GM12874 (cell line): ENCODE measurements at regions not wholly inside any gene's neighbourhood (a gene's known extent, or its start where the extent isn't known, plus 50 kb on each side); places are given as distances from the start of the nearest gene placed in this dataset.

Experiments
- TF ChIP-seq, protein P1 (sequence below): IDR thresholded peaks from 2 replicates; pipeline ENCODE4 v1.5.1; 2011; ENCODE audit warnings: low read depth, mild to moderate bottlenecking, control low read depth, low read length, moderate library complexity; ENCODE audit not compliant: insufficient read depth

DNA sequence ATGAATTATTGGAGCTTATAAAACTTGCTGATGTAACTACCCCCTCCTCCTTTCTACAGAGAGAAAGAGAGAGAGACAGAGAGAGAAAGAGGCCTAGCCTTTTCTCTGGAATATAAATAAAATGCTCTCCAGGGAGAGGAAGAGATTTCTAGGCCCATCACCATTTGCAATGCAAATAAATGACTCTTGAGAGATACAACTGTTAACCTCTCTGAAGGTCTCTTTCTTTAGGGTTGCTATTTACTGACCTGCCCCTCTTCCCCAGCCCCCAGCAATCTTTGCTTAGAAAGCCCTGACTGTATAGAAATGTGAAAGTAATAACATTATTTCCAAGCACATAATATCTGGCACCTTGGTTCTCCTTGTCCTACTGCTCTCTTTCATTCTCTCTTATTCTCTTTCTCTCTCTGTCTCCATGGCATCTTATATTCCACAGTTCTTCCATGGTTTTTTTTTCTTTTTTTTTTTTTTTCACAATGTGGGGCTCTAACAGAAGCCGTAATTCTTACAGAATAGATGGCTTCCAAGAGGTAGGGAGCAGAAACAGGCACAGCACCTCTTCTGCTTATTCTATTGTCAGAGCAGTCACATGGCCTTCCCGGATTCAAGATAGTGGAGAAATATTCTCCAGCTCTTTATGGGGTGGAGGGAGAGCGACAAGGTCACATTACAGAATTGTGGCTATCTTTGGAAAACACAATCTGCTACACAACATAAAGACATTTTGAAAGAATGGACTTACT is 1087.9 kb upstream of the NUDT12 start:
- TF ChIP-seq, protein P1, sequence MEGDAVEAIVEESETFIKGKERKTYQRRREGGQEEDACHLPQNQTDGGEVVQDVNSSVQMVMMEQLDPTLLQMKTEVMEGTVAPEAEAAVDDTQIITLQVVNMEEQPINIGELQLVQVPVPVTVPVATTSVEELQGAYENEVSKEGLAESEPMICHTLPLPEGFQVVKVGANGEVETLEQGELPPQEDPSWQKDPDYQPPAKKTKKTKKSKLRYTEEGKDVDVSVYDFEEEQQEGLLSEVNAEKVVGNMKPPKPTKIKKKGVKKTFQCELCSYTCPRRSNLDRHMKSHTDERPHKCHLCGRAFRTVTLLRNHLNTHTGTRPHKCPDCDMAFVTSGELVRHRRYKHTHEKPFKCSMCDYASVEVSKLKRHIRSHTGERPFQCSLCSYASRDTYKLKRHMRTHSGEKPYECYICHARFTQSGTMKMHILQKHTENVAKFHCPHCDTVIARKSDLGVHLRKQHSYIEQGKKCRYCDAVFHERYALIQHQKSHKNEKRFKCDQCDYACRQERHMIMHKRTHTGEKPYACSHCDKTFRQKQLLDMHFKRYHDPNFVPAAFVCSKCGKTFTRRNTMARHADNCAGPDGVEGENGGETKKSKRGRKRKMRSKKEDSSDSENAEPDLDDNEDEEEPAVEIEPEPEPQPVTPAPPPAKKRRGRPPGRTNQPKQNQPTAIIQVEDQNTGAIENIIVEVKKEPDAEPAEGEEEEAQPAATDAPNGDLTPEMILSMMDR = no peak

DNA sequence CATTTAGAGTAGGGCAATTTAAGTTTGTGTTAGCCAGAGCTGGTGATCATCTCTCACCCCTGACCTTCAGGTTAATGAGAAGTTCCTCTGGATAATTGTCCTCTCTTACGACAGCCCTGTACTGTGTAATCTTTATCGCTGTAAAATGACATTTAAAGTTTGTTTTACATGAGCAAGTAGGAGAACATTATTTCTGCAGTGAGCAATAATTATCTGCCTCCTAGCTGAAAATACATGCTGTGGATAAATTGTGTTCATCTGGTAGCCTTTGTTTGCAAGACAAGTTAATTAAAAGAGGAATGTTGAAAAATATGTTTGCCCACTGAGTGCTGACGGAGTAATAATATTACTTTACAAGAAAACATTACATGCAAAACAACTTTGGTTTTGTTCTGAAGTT is 1083.8 kb upstream of the NUDT12 start:
- TF ChIP-seq, protein P1 = no peak

DNA sequence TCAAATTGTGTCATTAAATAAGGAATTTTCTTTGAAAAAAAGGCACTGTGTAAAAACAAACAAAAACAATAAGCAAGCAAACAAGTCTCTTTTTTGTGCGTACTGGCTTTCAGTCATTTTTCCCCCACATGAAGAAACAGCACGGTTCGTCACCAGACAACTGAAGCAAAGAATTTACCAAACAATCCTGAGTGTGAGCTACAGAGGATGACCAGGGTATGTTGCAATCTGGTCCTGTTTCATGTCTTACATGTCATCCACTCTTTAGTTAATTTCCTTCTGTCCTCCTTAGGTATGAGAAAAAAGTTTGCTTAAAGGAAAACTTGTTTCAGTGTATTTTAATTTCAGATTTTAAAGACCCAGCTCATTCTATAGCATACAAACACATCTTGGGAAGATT is 1080.7 kb upstream of the NUDT12 start:
- TF ChIP-seq, protein P1 = no peak

DNA sequence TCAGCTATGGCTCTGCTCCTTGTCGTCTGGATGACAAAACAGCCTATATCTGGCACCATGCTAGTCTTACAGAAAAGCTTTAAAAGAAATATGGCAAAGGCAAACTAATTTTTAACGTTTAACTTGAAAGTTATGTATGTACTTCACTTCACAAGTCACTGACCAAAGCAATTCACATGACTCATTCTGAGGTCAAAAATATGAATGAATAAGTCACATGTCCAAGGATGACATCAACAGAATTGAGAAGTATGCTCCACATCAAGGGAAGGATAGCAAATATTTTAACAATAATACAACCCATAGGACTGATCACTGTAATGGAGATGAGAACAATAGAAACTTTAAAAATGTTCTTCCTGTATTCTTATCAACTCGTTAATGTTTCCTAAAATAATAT is 1072.6 kb upstream of the NUDT12 start:
- TF ChIP-seq, protein P1 = no peak

DNA sequence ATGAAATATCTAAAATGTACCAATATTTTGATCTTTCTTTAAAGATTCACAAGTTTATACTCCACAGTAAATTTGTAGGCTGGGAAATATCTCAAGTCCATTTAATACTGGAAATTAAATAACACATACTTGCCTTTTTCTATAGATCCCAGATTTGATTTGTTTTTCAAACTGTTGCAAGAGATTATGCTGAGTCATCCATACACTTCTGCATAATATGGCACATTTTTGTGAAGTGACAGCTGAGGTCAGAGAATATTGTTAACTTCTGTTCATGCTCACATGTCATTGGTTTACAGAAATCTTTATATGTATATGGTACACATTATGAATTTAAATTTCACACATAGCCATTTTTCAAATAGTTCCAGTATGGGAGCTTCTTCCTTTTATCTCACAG is 1066.3 kb upstream of the NUDT12 start:
- TF ChIP-seq, protein P1 = no peak

DNA sequence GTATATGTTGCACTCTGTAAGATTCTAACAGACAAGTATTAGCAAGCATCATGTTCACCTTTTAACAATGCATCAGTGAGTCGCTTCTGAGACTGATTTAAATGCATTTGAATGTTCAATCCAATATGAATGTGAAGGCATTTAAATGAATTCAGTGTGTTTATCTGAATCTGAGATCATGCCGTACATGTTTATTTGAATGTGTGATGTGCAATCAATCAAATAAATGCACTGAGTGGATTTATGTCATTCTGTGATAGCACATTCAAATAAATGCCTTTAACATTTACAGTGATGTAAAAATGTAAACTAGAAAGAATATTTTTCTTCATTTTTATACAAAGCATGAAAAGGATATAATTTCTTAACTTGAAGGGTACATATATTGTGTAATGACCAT is 1063.5 kb upstream of the NUDT12 start:
- TF ChIP-seq, protein P1 = no peak

DNA sequence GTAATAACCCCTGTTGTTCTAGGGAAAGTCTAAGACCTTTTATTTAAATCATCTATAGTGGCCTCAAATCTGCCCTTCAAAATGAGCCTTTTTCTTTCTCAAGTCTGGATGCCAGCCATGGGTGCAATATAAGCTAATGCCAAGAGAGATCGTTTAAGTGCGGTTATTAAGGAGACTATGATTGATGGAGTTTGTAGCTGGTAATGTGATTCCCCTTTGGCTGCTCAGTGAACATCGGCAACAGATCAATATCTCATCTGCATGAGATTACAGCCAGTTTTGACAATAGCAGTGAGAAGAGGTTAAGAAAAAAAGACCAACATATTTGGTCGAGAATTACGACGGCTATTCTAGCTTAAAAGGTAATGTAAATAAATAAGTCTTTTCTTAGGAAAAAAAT is 1049.4 kb upstream of the NUDT12 start:
- TF ChIP-seq, protein P1 = no peak
